BJ (cell line): ENCODE measurements at regions not wholly inside any gene's neighbourhood (a gene's known extent, or its start where the extent isn't known, plus 50 kb on each side); places are given as distances from the start of the nearest gene placed in this dataset.

Source experiments
- CTCF ChIA-PET: fragments of 350-600 bp; formaldehyde crosslinking; extraction: SDS; loops from one replicate; lab custom pipeline; 2021; ENCODE audit warnings: antibody characterized with exemption, inconsistent platforms; lab: Yijun Ruan, JAX
- POLR2A ChIA-PET: fragments of 300-600 bp; sonication (Branson Sonifier 250); formaldehyde crosslinking; extraction: SDS; loops from one replicate; lab custom pipeline; 2021; ENCODE audit warnings: antibody characterized with exemption; lab: Charles Lee
- DNase-seq: peaks from one replicate; pipeline ENCODE4 v3.0.0-alpha.2; 2011; ENCODE audit warnings: low read depth
- H3K27me3 ChIP-seq: 2 replicates; pipeline ENCODE4 v1.6.0; 2011; ENCODE audit warnings: low read length; ENCODE audit not compliant: control insufficient read depth, insufficient read depth
- H3K36me3 ChIP-seq: 2 replicates; pipeline ENCODE4 v1.5.1; 2011; ENCODE audit warnings: low read length; ENCODE audit not compliant: control insufficient read depth, insufficient read depth
- H3K4me3 ChIP-seq: 2 replicates; pipeline ENCODE4 v1.5.1; 2011; ENCODE audit warnings: low read depth, mild to moderate bottlenecking, control low read depth, low read length
- CTCF ChIP-seq: IDR thresholded peaks from 2 replicates; pipeline ENCODE4 v1.5.1; 2011; ENCODE audit warnings: low read depth, mild to moderate bottlenecking, control low read depth, inconsistent platforms, low read length, moderate library complexity; ENCODE audit not compliant: insufficient read depth

DNA sequence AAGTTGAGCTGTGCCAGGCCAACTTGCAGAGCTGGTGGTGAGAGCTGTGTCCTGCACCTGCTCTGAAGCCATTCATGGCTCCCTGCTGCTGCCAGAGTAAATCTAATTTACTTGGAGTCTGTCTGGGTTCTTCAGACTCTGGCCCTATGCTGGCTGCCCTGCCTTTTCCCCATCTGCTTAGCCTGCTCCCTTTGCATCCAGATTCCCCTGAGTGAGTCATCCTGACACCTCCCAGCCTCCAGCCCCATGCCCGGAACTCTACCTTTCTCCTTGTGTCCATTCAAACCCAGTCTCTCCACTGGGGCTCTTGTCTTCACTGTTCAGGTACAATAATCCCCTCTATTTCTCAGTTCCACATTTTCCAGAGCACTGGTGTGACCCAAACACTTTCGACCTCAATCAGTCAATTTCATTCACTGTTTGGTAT, 434.4 kb upstream of the ZMIZ1 start:
- CTCF ChIA-PET: interaction anchor here (1.1 kb wide), 1 partner anchor 24 kb away, joined by 4 read pairs; no protein-coding TSS in a partner anchor
- no peak for DNase-seq
- POLR2A ChIA-PET: no interaction called here

DNA sequence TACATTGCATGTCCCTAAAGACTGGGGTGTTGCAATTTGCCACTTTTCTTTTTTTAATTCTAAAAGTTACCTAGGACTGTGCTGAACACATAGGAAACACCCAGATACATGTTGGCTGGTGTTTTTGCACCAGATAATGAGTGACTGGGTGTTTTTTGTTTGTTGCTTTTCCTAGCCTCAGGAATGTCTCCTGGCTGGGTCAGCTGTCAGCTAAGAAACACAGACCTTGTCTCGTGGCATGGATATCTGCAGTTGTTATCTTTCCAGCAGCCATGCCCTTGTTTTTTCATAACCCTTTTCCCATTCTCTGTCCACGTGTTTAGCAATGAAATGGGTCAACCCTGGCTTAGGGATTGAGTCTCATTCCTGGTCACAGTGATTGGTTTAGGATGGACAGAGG, 433.9 kb upstream of the ZMIZ1 start:
- Histone ChIP-seq H3K27me3 (0 out of 2 replicates have a peak, but pooled peaks cover 2% of the 10 kb centered on the region), H3K4me3 (no peak overlapping the region), H3K36me3 (no peaks in the 10 kb centered on the region)
- no peak for DNase-seq
- ChIA-PET POLR2A (no interaction called here), CTCF (interaction anchor here (1.1 to 1.7 kb wide), 2 partner anchors 23 to 24 kb away, joined by 4 to 6 read pairs; no protein-coding TSS in a partner anchor)
- no peak for TF ChIP-seq CTCF

More for the DNA sequence above, 434.4 kb upstream of the ZMIZ1 start:
- Histone ChIP-seq H3K27me3 (peaks cover 2% of the 10 kb centered on the region; the same call in 1 of the 2 replicates), H3K36me3 (no peaks in the 10 kb centered on the region), H3K4me3 (no peak overlapping the region)
- TF ChIP-seq CTCF: no peak

GRCh38 chr10:78639629-78640028, 429.1 kb upstream of the ZMIZ1 start:
- Histone ChIP-seq H3K36me3 (no peaks in the 10 kb centered on the region), H3K27me3 (peaks cover 3% of the 10 kb centered on the region; the same call in 1 of the 2 replicates), H3K4me3 (no peak overlapping the region)
- no peak for TF ChIP-seq CTCF
- DNase-seq: no peak
- ChIA-PET POLR2A (interaction anchor here (1.0 kb wide), 1 partner anchor 8 kb away, joined by 6 read pairs; no protein-coding TSS in a partner anchor), CTCF (no interaction called here)

DNA sequence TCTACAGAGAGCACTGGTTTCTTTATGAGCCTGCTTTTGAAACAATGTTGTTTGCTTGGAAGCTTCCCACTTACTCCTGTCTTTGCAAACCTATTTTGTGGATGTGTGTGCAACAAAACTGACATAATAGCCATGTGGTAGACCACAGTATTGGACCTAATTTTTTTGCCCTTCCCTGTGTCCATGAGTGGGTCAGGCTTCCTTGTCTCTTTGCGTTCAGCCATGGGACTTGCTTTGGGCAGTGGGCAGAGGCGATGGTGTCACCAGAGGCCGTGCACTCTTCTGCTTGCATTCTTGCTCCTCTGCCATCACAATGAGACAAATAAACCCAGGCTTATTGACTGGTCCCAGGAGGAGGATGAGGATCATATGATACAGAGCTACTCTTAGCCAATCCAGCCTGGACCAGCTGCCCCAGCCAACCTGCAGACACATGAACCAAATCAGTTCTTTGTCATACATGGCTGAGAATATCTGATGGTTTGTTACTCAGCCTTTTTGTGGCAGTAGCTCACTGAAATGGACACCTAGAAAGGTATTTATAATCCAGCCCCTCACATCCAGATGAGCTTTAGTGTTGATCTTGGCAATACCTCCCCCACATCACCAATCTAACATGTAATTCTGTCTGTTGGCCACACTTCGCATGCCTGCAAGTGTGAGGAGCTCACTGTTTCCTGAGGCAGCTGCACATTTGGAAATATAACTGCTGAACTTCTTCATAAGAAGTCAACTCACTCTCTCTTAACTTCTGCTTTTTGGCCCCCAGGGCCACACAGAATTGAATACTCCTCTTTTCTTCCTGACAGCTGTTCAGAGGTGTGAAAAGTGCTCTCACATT, 427.8 kb upstream of the ZMIZ1 start:
- Histone ChIP-seq H3K4me3 (no peak overlapping the region), H3K27me3 (peaks cover 2% of the 10 kb centered on the region; the same call in 1 of the 2 replicates), H3K36me3 (no peaks in the 10 kb centered on the region)
- POLR2A ChIA-PET: interaction anchor here (1.0 kb wide), 1 partner anchor 7 kb away, joined by 6 read pairs; no protein-coding TSS in a partner anchor
- CTCF ChIA-PET: interaction anchor here (1.1 to 1.4 kb wide), 2 partner anchors 16 to 19 kb away, joined by 3 read pairs; no protein-coding TSS in a partner anchor
- DNase-seq: no peak
- no peak for TF ChIP-seq CTCF

DNA sequence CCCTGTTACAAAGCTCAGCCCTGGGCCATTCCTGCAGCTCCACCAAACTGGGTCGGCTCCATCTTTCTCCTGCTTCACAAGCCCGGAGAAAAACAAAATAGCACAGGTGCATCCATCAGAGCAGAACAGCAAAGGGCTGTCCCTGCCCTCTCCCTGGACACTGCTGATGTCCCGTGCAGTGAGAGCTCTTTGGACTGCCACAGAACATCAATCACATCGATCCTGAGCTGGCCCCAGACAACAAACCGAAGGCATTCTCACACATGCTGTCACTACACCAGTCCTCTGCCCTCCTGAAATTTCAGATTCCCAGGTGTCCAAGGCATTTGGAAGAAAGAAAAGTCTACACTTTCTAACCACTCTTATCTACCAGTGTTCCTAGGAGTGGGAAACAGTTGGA, 427.1 kb upstream of the ZMIZ1 start:
- Histone ChIP-seq H3K27me3 (peaks cover 2% of the 10 kb centered on the region; the same call in 1 of the 2 replicates), H3K4me3 (no peak overlapping the region), H3K36me3 (no peaks in the 10 kb centered on the region)
- no peak for DNase-seq
- no peak for TF ChIP-seq CTCF
- CTCF ChIA-PET: interaction anchor here (1.4 kb wide), 1 partner anchor 16 kb away, joined by 3 read pairs; no protein-coding TSS in a partner anchor
- POLR2A ChIA-PET: no interaction called here
